Esophagus squamous epithelium (tissue), 4 donors: ENCODE measurements at regions not wholly inside any gene's neighbourhood (a gene's known extent, or its start where the extent isn't known, plus 50 kb on each side); places are given as distances from the start of the nearest gene placed in this dataset.

ENCODE experiments used
- CTCF ChIP-seq, 6 experiments: fragments of 450-650 bp in 4 of 6; fragments of 200-600 bp in 2 of 6; sonication (generic) in 2 of 6; IDR thresholded peaks; one replicate each; pipeline ENCODE4 v1.5.1; 2016 to 2019; ENCODE audit warnings: antibody characterized with exemption in 6 of 6, mild to moderate bottlenecking in 4 of 6, moderate library complexity in 4 of 6
- POLR2A ChIP-seq, 4 donors: fragments of 450-650 bp; IDR thresholded peaks; one replicate each; pipeline ENCODE4 v1.6.1; 2017; ENCODE audit warnings: antibody characterized with exemption in 4 of 4, mild to moderate bottlenecking in 4 of 4, moderate library complexity in 3 of 4

- TF ChIP-seq CTCF (IDR thresholded peaks at IDR 0.05) (no peak), POLR2A (IDR thresholded peaks at IDR 0.05) (no peak)
Observed at GRCh38 chr2:136486115-136486514, 279.2 kb upstream of the THSD7B start.
